ENCODE measurements at regions not wholly inside any gene's neighbourhood (a gene's known extent, or its start where the extent isn't known, plus 50 kb on each side); places are given as distances from the start of the nearest gene placed in this dataset.
"Not testable (repeated sequence)": the region's sequence is repeated elsewhere in the genome, so short reads cannot be mapped to it uniquely, and the experiment has no call there.

GRCh38 chr16:73113336-73113735 lies 65.4 kb upstream of the ZFHX3 start:
- no peak for DNase-seq (ENCODE audit: low read depth in 2 of 2)

- no peak for DNase-seq (ENCODE audit: low read depth in 2 of 2)
Observed at GRCh38 chr16:73108195-73108963, 60.5 kb upstream of the ZFHX3 start.

GRCh38 chr16:73107371-73107770 lies 59.4 kb upstream of the ZFHX3 start:
- DNase-seq (ENCODE audit: low read depth in 2 of 2), result no peak

- DNase-seq (ENCODE audit: low read depth in 2 of 2), result no peak
Observed at GRCh38 chr16:73106329-73107034, 58.6 kb upstream of the ZFHX3 start.

- DNase-seq (ENCODE audit: low read depth in 2 of 2), result no peak
Observed at GRCh38 chr16:73101568-73101967, 53.6 kb upstream of the ZFHX3 start.

GRCh38 chr16:73099601-73100000 lies 51.7 kb upstream of the ZFHX3 start:
- not testable (repeated sequence) for DNase-seq (ENCODE audit: low read depth in 2 of 2)

Data from stimulated activated CD8-positive, alpha-beta memory T cell treated with anti-CD3 and anti-CD28 coated beads, Interleukin-2, amount 100 ng/mL, for 48 hours (primary cell).